NB4 (cell line): ENCODE measurements at regions not wholly inside any gene's neighbourhood (a gene's known extent, or its start where the extent isn't known, plus 50 kb on each side); places are given as distances from the start of the nearest gene placed in this dataset.
"Not testable (repeated sequence)": the region's sequence is repeated elsewhere in the genome, so short reads cannot be mapped to it uniquely, and the experiment has no call there.

ENCODE experiments used
- CTCF ChIP-seq: IDR thresholded peaks from one replicate; pipeline ENCODE4 v1.5.1; 2012; ENCODE audit warnings: low read depth, low read length
- MAX ChIP-seq: IDR thresholded peaks from 2 replicates; pipeline ENCODE4 v1.6.1; 2011; ENCODE audit warnings: low read depth, low read length
- MYC ChIP-seq: IDR thresholded peaks from 2 replicates; pipeline ENCODE4 v1.6.1; 2011; ENCODE audit warnings: low read depth, low read length
- POLR2A ChIP-seq: IDR thresholded peaks from 2 replicates; pipeline ENCODE4 v1.6.1; 2011; ENCODE audit warnings: mild to moderate bottlenecking; ENCODE audit not compliant: insufficient read length; ENCODE audit errors: extremely low read depth

- not testable (repeated sequence) for TF ChIP-seq MAX, CTCF, MYC, POLR2A
Observed at GRCh38 chr3:75393288-75393694, 270.8 kb upstream of the FRG2C start.
